ENCODE measurements at regions not wholly inside any gene's neighbourhood (a gene's known extent, or its start where the extent isn't known, plus 50 kb on each side); places are given as distances from the start of the nearest gene placed in this dataset.
"Not testable (repeated sequence)": the region's sequence is repeated elsewhere in the genome, so short reads cannot be mapped to it uniquely, and the experiment has no call there.

DNA sequence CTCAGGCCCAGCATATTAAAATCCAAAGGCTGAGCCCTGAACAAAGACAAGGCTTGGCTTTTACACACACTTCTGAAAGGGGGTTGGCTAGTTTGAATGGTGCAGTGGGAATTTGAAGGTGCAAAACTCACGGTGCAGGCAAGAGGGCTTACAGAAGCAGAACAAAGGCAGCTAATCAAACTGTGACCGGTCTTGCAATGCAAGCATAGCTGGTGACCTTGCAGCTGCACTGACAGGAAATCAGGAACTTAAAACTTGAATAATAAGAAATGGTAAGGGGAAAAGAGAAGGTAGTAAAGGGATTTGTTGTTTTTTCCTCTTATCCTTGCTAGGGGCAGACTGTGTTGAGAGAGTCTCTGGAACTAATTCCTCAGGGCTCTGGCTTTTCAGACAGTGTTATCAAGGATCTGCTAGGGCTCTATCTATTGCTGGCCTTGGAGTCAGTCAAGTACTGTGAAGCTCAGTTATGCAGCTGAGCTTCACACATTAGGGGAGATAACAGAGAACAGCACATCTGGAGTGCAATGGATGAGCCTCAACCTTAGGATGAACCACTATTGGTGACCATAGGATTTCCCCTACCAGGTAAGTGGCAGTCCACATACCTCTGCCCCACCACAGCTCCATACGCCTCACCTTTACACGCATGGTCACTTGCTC is 97.6 kb downstream of the PPIAL4G start:
- DNase-seq, result no peak

DNA sequence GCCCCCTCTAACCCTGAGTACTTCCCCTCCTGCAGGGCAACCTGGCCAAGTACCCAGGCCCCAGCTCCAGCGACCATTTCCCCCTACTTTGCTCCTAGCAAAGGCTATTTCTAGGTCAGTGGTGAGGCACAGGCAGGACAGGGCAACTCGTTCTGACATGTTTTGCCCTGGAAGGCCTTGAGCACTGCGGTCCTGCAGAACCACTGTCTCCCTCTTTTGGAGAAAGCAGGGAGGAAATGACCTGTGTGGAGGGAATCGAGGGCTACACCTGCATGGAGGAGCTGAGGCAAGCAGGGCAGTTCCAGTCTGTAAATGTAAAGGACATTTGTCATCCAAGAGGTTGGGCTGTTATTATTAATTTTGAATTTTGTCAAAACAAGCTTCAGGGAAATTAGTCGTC is 99.1 kb downstream of the PPIAL4G start:
- DNase-seq, result no peak

DNA sequence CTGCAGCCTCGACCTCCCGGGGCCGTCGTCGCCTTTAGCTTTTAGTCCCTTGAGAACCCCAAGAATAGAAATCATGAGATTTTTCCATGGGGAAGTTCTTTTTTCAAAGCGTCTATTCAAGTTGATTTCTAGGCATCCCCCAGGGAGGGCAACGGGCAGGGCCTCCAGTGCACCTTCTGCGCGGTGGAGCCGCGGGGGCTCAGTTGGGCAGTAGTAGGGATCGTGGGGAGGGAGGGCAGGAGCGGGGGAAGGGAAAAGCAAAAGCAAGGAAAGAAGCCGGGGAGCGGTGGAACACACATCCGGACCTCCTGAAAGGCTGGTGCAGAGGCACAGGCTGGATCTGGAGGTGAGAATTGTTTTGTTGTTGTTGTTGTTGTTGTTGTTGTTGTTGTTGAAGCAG is 103.4 kb downstream of the PPIAL4G start:
- no peak for DNase-seq

DNA sequence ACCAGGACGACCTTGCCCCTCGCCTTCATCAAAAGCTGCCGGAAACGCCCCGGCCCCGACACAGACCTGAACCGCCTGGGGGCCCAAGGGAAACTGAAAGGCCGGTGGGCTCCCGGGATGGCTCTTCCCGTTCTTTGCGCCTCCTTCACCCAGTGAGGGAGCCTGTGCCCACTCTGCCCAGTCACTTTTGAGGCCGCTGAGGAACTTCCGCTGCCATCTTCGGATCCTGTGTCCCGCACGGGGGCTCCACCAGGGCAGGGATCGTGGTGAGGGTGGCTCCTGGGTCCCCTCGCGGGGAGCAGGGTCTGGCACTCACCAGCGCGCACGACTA is 104.0 kb downstream of the PPIAL4G start:
- no peak for DNase-seq

DNA sequence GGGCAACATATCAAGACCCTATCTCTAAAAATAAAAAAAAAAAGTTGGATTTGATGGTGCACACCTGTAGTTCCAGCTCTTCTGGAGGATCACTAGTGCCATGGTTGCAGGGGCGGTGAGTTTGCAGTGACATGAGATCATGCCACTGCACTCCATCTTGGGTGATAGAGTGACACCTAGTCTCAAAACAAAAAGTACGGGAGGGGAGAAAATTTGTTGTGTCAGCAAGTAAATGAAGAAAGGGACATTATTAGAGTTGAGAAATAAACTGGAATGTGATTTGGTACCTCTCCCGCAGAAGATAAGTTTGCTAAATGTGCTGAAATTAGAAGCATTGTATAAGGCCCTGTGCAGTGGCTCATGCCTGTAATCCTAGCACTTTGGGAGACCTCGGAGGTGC is 105.1 kb downstream of the PPIAL4G start:
- DNase-seq, result not testable (repeated sequence)

DNA sequence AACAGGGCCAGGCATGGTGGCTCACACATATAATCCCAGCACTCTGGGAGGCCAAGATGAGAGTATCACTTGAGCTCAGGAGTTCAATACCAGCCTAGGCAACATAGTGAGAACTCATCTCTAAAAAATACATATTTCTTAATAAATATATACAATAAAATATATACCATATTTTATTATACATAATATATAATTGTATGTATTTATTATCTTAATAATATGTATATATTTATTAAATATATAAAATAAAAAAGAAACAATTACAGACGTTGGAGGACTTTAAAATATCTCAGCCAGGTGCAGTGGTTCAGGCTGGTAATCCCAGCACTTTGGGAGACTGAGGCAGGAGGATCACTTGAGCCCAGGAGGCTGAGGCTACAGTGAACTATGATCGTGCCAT is 106.1 kb downstream of the PPIAL4G start:
- DNase-seq, result not testable (repeated sequence)

DNA sequence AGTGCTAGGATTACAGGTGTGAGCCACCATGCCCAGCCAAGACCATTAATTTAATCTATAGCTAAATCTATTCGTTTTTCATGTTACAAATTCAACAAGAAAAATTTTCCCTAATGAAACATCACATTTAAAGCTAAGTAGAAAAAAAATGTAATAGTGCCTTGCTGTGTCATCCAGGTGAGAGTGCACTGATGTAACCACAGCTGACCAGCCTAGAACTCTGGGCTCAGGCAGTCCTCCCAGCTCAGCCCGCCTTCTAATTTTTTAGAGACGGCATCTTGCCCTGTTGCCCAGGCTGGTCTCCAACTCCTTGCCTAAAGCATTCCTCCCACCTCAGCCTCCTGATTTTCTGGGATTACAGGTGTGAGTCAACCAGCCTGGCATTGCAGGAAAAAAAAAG is 109.0 kb downstream of the PPIAL4G start:
- no peak for DNase-seq

DNA sequence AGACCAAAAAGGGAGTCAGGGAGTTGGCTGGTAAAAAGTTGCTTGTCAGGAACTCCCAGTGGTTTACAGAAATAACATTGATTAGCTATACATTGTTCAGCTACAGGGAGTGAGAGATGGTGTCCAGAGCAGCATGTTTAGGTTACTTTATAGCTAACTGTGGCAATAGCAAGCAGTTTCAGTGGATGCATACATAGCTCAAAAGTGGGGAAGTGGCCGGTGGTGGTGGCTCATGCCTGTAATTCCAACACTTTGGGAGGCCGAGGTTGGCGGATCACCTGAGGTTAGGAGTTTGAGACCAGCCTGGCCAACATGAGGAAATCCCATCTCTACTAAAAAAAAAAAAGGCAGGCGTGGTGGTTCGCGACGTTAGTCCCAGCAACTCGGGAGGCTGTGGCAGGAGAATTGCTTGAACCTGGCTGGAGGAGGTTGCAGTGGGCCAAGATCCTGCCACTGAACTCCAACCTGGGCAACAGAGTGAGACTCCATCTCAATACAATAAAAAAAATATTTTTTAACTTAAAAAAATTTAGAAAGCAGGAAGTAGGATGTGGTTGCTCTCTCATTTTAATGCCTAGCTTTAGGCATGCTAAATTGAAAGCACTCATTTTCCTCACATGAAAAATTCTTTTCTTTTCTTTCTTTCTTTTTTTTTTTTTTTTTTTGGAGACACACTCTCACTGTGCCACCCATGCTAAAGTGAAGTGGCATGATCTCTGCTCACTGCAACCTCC is 109.7 kb downstream of the PPIAL4G start:
- no peak for DNase-seq

DNA sequence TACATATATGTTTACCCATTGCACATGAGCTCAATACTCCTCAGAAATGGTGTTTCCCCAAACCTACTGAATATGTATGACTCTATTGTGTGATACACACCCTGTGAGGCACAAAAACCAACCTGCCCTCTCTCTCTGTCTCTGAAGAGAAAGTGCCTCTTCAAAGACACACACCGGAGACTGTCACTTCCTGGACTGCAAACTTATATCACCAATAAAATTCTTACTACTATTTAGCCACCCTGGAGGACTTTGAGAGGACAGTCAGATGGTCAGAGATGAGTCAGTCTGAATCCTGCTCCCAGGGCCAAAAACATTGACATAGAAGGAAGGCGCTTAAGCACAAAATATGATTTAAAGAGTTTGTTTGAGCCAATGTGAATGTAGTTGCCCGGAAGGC is 110.4 kb downstream of the PPIAL4G start:
- no peak for DNase-seq

DNA sequence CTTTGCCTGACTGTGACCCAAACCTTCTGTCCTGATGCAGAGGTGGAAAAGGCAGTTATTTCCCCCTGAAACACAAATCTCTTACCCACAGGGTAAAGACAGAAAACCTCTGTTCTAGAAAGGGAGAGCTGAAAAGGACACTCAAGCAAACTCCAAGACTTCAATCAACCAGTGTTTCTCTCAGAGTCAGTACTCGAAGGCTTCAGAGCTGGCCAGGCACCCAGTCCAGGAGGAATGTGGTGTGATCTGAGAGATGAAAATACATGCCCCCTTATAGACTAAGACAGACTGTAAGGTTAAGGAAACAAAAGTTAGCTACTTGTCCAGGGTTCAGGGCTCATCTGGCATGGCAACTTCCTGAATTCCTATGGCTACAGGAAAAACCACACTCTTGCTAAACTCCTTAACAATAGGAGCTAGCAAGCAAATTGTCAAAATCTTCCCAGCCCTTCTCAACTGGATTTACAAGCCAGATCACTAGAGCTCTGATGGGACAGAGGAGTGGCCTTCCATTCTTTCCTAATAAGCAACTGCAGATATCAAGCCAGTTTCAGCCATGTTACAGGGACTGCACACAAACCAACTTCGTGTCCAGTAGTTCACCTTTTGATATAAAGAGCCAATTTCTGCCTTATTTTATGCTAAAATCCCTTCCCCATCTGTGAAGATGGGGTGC is 110.9 kb downstream of the PPIAL4G start:
- DNase-seq, result not testable (repeated sequence)

DNA sequence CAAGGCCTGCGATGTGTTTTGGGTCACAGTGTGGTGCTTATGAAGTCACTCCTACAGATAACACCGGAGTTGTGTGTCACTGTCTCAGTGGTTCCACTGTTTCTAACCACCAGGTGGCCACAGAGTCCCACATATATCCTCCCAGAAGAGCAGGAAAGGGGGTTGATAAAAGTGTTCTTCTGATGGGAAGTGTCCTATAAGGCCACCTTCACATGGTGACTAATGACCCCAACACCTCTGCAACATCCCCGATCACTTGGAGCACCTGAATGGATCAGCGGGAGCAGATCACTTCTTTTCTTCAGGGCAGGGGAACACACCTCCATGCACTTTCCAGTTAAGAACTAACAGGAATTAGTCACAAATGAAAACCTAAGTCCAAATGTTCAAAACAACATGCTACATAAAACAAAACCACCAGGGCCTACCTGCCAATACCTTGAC is 111.5 kb downstream of the PPIAL4G start:
- not testable (repeated sequence) for DNase-seq

DNA sequence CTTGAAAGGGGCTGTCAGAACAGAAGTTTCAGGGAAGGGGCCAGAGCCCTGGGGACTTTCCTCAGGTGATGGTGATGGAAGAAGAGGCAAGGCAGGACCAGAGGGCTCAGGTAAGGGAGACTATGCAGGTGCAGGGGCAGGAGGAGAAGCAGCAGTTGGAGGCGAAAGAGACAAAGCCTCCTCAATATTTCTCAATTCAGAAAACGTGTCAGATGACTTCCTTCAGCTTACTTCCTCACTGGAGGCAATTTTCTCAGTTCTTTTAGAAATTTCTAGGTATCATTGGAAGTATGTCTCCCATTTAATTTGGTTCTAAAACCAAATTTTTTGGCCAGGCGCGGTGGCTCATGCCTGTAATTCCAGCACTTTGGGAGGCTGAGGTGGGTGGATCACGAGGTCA is 112.4 kb downstream of the PPIAL4G start:
- not testable (repeated sequence) for DNase-seq

DNA sequence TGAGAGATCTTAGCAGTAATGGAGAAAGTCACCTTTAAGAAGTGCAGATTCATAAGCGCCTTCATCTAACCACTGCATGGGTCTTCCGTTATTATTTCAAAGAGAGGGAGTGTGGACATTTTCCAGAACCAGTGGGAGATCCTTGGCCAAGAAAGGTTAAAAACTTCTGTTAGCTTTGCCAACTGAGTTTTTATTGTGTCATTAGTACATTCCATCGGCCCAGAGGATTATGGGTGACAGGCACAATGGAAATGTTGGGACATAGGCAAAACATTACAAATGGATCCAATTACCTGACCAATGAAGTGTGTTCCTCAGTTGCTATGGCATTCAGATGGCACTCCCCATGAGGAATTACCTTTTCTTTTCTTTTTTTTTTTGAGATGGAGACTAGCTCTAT is 115.5 kb downstream of the PPIAL4G start:
- no peak for DNase-seq

DNA sequence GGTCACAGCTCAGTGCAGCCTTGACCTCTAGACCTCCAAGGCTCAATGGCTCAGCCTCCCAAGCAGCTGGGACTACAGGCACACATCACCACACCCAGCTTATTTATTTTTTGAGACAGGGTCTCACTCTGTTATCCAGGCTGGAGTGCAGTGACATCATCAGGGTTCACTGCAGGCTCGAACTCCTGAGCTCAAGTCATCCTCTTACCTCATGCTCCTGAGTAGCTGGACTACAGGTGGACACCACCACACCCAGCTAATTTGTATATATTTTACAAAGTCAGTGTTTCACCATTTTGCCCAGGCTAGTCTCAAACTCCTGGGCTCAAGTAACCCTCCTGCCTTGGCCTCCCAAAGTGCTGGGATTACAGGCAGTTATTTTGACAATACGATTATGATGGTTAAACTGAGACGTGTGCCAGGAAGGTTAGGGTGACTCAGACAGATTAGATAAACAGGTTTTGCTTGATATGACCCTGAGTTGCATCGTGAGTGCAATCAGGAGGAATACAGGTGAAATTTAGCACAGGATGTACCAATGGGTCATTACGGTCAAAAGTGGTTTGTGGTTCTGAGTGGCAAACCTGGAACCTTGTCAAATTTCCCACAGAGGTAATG is 116.9 kb downstream of the PPIAL4G start:
- DNase-seq, result not testable (repeated sequence)

DNA sequence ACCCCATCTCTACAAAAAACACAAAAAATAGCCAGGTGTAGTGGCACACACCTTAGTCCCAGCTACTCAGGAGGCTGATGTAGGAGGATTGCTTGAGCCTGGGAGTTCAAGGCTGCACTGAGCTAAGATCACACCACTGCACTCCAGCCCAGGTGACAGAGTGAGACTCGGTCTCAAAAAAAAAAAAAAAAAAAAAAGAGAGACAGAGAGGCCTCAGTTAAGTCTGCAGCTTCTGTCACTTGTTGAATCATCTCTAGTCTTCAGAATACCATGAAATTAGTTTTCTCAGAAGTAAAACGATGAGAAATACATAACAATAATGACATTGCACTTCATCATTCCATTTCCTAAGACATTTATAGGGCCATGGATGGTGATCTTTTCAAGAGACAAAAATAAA is 118.0 kb downstream of the PPIAL4G start:
- not testable (repeated sequence) for DNase-seq

DNA sequence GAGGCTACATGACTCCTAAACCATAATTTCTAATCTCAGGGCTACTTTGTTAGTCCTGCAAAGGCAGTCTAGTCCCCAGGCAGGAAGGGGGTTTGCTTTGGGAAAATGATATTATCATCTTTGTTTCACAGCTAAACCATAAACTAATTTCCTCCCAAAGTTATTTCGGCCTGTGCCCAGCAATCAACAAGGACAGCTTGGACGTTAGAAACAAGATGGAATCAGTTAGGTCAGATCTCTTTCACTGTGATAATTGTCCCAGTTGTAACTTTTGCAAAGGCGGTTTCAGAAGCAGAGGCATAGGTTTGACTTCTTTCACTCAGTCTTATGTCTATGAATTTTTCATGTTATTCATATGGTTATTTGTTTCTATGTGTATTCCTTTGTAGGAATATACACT is 119.1 kb downstream of the PPIAL4G start:
- DNase-seq, result not testable (repeated sequence)

DNA sequence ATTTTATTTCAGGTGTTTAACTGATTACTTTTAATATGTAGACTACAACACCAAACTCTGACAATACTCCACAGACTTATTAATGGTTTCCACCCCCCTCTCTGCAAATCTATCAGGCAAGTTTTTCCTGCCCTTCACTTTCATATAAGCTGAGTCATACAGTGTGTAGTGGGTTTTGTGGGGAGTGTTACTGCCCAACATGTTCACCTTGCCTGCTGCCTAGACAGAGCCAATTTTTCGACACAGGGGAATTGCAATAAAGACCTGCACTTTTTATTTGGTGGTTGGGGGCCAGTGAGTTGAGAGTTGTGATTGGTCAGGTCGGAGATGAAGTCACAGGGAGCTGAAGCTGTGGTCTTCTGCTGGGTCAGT is 119.7 kb downstream of the PPIAL4G start:
- no peak for DNase-seq

DNA sequence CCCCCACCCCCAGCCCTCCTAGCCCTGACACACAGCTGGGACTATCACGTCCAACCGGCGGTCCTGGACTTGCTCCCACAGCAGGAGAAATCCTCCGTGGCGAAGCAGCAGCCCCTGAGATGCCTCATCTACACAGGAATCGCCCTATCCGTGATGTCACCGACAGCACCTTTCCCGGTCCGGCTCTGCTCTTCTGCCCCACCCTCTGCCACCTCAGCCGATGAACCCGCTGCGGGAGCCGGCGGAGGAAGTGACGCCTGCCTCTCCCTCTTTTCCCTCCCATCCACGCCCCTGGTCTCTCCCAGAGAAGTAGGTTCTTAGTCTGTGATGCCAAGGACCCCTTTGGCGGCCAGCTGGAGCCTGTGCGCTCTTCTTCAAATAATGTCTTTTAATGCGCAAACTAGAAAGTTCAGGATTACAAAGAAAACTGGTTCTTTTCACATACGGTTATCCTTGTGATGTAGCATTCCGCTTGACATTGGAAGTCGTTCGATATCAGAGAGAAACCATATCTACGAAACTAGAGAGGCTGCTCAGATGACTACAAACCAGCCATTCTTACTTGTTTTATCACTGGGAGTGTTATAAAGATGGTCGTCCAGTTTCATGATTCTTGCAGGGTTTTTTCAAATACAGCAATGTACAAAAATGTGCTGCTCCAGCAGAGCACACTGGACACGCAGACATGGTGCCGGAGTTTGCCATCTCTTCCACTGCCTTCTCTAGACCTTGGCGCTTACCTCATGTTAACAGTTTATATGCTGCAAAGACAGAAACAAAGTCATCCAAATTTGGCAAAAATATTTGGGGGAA is 120.3 kb downstream of the PPIAL4G start:
- DNase-seq, result no peak

DNA sequence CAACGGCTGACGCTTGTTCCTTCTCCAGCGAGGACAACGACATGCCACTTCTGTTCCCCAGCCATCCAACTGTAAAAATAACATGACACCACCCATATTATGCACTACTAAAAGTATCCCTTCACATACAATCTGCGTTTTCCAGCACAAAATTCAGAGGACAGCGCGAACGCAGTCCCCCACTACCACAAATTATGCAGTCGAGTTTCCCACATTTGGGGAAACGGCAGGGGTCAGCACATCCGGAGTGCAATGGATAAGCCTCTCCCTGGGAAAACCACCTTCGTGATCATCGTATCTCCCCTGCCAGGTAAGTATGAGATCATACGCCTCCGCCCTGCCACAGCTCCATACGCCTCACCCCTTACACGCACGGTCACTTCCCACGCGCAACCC is 120.9 kb downstream of the PPIAL4G start:
- no peak for DNase-seq

DNA sequence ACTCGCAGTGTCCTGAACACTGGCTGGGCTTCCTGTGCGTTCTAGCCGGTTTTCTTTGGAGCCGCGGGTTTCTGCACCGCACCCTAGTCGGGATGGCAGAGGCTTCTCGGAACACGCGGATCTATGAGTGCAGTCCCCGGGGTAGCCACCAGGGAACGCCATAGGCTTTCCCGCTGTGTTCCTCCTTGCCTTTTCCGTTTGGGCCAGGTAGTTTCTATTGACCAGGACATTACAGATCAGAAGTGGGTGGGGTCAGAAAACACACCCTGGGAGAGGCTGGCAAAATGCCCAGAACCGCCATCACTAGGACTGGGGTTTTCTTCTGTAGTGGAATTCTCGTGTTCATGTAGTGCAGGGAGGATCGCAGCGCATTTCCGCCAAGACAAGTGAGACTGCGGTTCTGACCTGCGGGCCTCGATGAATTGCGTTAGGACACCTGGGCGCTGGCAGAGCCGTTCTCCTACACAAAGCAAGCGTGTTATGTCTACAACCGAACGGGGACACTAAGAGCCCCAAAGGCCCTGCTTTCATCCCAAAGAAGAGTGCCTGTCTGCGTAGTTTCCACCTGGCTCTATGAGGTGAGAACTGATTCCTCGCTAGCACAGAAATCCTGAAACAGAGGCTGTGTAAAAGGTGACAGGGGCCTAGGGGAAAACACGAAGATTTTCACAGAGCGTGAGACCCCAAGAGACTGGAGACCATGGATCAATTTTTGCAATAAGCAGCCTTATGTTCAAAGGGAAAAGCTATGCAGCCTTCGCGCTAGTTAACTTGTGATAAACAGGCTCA is 121.5 kb downstream of the PPIAL4G start:
- DNase-seq, result not testable (repeated sequence)

DNA sequence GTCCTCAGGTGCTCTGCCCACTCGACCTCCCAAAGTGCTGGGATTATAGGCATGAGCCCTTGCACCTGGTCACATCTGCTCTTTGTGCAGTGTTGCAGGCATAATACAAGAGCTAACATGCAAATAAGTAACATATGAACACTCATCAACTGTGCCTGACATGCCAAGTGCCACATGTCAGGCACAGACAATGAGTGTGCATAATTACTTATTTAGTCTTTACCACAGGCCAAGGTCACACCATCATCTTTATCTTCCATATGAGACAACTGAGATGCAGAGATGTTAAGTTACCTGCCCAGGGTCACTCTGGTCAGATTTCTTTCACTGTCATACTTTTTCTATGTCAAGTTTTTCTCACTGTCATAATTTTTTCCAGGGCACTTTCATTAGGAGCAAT is 126.1 kb downstream of the PPIAL4G start:
- no peak for DNase-seq

DNA sequence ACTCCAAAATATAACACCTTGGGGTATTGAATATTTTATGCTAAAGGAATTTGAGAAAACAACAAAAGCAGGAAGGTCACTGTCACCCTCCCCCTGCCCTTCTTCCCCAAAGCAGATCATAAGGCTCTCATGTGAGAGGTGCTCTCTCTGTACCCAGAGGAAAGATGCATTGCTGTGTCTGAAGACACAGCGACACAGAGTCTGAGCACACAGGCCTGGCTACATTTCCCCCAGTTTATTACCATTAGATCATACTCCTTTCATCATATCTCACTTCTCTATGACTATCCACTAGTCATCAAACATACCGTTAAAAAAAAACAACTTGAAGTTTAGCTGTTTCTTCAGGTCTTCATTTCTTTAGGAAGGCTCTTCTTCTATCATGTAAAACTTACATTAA is 127.1 kb downstream of the PPIAL4G start:
- DNase-seq, result no peak
